RPMI8226 (cell line): ENCODE measurements at regions not wholly inside any gene's neighbourhood (a gene's known extent, or its start where the extent isn't known, plus 50 kb on each side); places are given as distances from the start of the nearest gene placed in this dataset.

Source experiments
- DNase-seq: peaks from one replicate; pipeline ENCODE4 v3.0.0-alpha.2; 2015

DNA sequence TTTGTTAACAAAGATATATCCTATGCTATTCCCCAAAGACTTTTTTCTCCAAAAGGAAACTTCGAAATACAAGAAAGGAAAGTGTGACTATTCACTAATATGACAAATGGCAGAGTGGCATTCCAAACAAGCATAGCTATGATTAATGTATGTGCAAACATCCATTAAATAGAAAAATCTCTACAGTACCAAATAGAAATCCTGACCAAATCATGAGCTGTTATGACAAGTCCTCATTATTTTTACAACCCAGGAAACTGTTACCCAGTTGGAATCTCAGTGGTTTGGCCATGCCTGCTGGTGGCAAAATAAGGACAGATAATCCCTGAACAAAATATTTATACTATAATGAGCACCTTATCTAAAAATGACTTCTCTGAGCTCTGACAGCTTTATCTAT lies 202.1 kb downstream of the SEC23A start:
- DNase-seq, result no peak

DNA sequence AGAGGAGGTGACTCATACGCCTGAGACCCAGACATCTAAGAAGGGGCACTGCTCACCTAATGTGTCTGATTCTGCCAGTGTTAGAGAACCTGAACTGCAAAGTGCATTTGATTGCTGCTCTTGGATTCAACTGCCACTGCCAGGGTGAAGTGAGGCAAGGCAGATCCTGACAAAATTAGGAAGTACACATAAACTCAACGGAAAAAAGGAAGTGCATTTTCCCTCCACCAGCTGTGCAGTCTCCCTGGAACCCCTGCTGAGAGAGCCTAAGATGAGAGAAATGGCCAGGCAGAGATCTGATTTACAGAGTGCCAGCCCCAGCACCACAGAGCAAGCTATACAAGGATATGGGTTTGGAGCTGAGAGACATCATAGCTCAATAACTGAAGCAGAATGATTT lies 215.3 kb downstream of the SEC23A start:
- no peak for DNase-seq

DNA sequence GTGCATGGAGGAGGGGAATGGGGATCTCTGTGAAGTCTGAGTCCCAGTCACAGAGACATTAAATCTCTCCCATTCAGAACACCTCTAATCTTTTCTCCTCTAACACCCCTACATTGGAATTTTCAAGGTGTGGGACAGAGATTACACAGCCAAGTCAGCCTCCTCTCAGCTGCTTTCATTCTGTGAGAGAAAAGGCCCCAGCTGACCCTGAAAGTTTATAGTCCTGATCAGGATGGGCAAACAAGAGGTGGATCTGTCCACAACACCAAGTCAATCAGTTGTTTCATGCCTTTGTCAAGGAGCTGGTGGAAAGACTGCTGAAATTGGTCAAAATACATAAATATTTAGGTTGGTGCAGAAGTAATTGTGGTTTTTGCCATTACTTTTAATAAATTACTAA lies 218.9 kb downstream of the SEC23A start:
- DNase-seq, result no peak

DNA sequence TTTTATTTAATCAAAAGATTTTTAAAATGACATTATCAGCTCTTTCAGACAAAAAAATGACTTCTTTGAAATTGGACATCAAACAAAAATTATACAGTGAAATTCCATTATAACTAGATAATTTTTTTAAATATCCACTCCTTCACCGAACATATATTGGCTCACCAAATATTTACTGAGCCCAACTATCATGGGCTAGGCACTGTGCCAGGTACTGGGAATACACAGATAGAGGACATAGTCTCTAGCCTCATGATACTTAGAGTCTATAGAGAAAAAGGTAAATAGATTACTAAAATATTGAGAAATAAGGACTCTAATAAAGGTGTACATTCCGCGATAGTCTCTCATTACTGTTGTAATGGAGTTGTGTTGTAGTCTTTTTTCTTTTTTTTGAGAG lies 219.9 kb downstream of the SEC23A start:
- no peak for DNase-seq

DNA sequence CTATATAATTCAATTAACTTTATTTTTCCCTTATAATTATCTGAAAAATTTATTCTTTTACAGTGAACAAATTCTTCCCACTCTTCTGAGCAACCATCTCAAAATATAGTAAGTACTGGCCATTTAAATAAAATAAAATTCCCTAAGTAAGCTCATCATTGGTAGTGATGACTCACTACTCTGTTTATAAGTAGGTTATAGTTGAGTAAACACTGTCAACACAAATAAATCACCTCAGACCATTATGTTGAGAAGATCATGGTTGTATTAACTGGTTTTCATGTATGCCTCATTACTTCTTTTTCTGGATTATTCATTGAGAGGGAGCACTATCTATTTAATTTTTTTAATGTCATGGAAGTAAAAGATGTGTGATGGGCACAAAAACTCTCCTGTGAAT lies 220.5 kb downstream of the SEC23A start:
- no peak for DNase-seq

DNA sequence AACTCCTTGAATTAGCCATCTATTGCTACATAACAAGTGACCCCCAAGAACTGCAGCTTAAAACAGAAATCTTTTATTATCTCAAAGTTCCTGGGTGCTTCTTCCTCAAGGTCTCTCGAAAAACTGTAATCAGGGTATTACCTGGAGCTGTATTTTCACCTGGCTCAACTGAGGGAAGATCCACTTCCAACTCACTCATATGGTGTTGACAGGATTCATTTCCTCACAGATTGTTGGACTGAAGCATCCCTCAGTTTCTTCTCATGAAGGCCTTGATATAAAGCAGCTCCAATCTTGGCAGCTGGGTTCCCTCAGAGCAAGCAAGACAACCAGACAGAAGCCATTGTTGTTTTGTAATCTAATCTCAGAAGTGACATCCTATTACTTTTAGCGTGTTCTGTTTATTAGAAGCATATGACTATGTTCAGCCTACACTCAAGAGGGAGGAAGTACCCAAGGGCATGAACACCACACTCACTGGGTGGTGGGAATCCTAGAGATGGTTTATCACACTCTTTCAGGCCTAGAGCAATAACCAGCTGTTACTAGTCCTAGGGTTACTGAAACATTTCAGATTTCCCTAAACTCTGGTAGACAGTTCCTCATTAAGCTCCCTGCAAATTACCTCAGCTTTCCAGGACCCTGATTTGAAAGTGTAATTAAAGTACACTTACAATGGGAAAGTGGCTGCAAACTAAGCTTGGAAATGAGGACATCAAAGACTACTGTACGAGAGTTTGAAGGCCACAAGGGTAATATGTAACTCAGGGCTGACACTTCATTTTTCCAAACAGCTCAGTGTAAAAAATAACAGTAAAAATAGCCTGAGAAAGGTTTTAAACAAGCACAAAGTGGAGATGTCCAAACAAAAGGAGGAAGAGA lies 222.2 kb downstream of the SEC23A start:
- no peak for DNase-seq

DNA sequence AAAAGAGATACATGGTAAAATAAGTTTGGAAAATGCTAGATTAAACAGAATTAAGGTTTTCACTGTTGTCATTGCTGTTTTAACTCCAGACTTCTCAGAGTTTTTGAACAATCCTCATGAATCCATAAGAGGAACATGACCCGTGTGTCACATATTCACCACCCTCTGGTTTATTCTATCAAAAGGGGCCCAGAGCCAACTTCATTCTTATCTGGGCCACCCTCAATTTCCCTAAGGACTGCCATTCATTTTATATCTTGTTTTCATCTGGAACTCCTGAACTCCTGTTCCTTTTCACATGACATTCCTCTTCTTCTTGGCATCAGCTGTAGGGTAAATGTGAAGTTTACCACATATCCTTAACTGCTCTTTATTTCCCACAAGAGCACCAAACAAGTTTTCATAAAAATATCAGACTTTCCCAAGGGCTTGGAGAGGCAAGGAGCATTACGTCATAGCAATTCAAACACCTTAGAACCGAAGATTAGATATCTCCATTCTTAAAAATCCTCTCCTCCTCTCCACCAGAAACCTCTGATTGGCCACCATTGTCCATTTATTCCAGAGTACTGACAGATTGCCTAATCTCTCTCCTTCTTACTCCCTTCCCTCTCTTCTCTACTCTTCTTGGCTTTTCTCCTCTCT lies 225.2 kb downstream of the SEC23A start:
- no peak for DNase-seq

DNA sequence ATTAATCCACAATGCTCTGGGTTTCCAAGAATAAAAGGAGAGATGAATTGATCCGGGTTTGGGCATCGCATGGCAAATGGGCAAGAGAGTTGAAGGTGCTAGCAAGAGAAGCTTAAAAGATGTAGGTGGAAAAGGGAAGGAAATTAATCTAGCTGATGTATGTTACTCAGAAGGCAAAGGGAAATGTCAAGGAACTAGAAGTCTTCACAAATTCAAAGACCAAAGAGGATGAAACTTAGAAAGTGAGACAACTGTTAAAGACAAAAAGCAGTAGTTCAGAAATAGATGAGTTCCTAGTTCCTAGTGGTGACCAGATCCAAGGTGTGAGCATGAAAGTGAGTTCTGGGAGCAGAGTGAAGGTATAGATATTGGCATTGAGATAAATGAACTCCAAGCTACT lies 228.3 kb downstream of the SEC23A start:
- no peak for DNase-seq

DNA sequence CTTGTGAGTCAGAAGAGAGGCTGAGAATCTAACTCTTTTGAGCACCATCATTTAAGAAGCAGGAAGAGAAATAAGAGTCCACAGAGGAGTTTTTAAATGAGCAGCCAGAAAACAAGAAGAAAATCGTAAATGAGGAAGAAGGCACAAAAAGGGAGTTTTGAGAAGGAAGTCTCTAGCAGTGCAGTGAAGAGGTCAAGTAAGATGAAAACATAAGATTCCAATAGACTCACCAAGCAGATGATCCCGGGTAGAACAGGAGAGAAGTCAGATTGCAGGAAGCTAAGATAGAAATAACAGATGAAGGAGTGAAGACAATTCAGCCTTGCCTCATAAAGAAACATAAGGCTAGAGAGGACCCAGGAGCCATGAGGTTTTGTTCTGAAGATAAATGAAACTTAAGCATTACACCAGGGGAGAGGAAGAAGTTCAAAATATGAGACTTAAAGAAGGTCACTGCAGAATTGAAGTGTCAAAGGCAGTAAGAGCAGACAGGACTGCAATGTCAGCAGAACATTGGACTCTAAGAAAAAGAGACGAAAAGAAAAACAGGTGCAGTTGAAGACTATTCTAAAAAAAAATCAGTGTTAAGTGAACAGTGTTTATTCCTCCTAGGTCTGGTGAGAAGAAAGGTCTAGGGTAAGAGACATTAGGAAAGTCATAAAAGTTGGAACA lies 229.0 kb downstream of the SEC23A start:
- DNase-seq, result peak; percentile 11

DNA sequence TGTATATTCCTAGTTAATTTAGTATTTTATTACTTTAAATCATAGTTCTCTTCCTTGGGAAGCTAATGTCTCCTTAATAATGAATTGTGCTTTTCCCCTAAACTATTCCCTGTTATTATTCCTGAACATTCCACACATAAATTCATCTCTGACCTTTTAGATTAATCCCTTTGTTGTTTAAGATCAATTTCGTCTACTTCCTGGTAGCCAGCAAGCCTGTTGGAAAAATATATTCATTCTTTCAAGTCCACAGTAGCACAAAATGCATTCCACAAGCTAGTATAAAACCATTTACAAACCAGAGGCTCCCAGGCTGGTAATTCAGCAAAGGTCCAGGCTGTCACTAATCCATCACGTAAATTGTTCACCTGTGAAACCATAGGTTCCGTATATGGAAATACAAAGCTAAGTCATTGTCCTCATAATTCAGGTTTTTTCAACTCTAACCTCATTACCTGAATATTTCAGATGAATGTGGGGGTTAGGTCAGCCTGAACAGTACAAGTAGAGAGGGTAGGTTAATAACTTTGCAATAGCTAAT lies 232.7 kb downstream of the SEC23A start:
- no peak for DNase-seq

DNA sequence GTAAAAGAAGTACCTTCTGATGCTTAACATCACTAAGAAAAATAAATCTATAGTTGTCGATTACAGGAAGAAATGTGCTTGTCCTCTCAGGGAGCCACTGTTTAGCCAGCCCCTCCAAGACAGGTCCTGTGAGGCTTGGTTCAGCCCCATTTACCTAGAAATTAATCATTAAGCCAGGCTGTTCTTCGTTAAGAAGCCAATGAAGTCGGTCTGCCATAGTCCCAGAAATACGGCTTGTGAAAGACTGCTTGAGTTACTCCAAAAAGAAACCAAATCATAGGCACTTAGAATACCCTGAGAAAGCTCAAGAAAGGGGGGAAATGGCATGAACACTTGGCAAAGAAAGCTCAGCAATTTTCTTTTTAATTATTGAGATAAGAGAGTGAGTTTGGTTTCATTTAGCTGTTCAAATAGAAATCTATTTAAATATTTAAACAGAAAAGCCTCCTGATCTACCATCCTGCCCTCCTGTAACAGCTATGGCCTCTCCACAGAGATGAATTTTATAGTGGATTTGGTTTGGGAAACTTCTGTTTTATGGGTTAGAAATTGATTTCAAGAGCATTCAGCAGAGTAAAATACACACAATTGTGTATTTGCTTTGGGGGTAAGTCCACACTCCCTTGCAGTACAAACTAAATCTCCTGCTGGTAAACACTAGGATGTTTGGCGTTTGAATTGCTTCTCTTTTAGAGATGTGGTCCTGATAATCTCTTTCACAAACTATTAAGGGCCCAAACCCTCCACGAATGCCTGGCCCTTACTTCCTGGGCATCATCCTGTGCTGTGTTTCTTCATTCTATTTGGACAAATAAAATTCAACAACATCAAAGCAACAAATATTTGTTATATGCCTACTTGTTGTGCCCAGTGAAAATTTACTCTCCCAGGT lies 234.4 kb downstream of the SEC23A start:
- DNase-seq, result no peak

DNA sequence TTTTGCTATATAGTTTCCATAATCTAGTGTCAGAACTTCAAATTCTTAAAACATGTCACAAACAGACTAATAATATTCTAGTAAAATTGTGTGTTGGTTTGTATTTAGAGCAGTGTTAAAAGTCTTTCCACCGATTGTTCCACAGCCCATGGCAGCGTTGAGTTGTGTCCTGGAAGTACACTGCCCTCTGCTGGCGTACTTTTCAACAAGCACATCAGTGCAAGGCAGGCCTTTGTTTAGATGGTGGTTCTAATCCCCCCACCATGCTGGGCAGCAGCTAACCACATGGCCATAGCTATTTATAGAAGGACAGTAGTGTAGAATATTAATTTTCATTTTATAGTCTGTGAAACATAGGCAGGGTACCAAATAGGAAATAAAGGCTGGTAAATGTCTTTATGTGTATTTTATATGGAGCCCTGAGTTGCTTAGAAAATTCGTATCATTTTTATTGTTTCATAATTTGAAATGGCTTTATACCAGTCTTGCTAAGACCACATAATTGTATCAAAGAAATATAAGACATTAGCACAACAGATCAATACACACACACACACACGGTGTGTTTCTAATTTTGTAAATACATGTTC lies 235.4 kb downstream of the SEC23A start:
- peak; percentile 65 for DNase-seq

DNA sequence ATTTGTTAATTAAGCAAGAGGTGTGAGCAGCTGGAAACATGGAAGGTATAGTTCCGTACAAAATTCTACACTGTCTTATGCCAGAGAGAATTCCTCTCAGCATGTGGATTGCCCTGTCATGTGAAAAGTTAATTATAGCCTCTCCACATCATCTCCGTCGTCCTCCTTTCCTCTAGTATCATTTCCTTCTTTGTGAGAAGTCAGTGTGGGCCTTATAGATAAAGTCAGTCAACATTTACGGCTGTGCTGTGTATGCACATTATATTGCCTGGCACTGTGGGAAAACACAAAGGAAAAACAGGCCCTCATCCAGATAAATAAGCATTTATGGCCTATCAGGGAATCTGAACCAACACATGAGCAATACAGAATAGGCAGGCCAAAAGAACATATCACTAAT lies 236.6 kb downstream of the SEC23A start:
- DNase-seq, result no peak

DNA sequence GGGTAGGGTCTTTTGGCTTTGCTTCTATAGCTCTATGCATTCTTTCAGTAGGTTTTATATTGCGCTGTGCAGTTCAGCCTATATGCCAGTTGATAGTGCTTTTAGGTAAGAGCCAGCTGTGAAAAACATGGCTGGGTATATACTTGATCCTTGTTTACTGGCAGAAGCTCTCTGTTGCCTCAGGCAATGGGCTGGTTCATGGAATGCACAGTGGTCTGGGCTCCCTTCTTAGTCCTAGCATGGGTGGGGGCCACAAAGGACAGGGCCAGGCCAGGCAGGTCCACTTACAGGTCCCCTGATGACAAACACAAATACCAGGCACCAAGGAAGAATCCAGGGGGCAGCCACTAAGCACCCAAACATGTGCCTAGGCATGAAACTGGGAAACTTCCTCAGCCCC lies 240.7 kb downstream of the SEC23A start:
- no peak for DNase-seq

DNA sequence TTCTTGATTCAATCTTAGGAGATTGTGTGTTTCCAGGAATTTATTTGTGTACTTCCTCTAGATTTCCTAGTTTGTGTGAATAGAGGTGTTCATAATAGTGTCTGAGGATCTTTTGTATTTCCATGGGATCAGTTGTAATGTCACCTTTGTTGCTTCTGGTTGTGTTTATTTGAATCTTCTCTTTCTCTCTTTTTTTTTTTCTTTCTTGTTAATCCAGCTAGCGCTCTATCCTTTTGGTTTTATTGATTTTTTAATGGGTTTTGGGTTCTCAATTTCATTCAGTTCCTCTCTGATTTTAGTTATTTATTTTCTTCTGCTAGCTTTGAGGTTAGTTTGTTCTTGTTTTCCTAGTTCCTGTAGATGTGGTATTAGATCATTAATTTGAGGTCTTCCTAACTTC lies 242.5 kb downstream of the SEC23A start:
- DNase-seq, result no peak

DNA sequence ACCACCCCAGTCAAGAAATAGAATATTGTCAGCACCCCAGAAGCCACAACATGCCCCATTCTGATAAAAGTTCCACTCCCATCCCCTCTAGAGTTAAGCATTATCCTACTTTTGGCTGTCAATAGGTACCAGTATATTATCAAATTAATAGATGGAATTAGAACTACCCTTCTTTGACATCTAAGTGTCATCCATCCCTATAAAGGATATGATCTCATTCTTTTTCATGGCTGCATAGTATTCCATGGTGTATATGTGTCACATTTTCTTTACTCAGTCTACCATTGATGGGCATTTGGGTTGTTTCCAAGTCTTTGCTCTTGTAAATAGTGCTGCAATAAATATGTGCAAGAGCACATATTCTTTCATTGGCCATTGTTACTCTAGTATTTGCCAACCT lies 246.2 kb downstream of the SEC23A start:
- no peak for DNase-seq

DNA sequence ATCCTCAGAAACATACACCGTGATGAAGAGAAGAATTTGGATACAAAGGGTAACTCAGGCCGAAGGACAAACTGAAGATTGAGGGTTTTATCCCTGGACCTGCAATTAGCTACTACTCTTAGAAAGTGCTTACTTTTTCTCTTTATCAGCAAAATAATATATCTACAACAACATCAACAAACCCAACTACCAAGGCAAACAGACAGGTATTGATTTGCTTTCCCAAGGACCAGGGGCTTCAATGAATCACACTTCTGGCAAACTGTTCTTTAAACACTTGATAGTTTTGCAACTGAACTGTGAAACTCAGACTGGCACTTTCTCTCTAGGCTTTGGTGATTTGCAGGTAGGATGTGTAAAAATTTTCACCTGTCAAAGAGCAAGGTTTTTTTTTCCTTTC lies 247.5 kb downstream of the SEC23A start:
- no peak for DNase-seq

DNA sequence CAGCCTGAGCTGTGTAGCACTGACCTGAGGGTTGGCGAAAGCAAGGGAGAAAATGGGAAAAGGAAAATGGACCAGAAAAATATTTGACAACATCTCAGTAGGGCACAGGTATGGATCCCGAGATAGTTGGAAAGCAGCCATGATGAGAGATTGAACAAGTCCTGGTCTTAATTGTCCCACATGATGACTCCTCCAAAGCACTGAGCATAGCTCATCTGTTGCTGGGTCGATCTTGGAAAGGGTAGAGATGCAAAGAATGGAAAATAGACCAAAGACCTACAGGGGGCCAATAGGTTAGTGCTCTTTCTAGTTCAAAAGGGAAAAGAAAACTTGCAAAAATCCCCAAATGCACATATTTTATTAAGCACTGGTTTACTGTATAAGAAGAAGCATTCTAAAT lies 251.9 kb downstream of the SEC23A start:
- DNase-seq, result no peak

DNA sequence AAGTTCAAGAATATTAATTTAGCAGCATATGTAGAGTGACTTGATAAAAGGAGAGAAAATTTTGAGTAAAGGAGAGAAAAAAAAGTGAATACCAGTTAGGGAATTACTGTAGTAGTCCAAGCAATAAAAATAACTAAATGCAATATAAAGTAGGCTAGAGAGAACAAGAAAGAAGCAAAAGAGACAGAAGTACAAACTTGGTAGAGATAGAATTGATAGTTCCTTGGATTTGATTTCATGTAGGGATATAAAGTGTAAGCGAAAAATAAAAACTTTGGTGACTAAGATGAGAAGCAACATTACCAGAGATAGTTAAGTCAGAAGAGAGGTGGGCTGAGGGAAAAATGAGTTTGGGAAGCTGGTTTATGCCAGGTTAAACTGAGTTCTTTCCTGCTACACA lies 252.4 kb downstream of the SEC23A start:
- DNase-seq, result no peak

DNA sequence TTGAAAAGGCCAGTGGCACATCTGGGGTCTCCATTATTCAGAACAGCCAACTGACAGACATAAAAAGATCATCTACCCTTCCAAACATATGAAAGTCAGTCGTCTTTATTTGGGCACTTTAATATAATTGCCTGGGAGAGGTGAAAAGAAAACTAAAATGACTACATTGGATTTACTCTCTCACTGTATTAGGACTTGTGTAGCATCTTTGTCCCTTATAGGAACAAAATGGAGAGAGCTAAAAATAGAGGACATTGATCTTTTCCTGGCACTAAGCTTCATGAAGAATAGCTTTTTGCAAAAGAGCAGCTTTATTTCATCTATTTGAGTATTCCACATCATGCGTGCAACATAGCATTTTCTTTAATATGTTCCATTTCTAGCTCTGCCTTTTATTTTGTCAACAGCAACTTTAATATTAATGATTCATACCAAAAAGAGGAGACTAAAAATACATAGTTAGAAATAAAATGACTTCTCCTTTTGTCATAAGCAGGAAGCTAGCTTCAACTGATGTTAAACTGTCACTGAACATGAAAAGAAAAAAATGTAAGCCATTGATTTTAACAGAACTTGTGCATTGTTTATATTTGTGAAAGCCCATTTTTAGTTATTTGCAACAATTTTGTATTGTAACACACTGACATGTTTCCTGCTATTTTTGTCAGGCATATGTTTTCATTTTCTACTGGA lies 254.6 kb downstream of the SEC23A start:
- no peak for DNase-seq

DNA sequence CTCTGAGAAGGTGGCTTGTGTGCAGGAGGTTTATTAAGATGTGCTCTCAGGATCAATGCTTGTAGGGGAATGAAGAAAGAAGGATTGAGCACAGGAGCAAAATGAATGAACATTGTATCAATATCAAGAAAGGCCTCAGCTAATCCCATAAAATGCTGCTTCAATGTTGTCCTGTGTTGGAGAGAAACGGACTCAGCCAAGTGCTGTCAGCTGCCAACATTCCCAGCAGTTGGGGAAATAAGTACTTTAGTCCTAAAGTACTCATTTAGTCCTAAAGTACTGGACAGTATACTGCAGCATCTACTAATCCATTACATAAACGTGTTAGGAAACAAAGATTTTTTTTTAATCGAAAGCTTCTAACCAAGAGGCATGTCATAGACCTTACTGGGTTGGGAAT lies 255.9 kb downstream of the SEC23A start:
- DNase-seq, result no peak
